ENCODE measurements at regions not wholly inside any gene's neighbourhood (a gene's known extent, or its start where the extent isn't known, plus 50 kb on each side); places are given as distances from the start of the nearest gene placed in this dataset.

DNA sequence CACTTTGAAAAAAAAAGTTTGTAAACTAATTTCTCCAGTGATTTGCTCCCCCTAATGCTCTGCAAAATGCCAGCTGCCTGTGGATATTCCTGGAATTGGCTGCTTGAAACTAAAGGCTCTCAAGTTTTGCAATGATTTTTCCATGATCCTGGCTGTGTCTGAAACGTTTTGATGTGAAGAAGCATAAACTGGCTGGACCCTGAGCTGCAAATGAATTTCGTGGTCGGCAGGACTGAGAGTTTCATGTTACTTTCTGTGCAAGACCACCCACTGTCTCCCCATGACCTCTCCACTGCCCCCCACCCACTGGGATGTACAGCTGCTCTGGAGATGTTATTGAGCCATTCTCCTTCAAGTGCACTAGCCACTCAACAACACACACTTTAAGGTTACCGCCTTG lies 171.3 kb upstream of the SSTR4 start:
- no peak for DNase-seq

DNA sequence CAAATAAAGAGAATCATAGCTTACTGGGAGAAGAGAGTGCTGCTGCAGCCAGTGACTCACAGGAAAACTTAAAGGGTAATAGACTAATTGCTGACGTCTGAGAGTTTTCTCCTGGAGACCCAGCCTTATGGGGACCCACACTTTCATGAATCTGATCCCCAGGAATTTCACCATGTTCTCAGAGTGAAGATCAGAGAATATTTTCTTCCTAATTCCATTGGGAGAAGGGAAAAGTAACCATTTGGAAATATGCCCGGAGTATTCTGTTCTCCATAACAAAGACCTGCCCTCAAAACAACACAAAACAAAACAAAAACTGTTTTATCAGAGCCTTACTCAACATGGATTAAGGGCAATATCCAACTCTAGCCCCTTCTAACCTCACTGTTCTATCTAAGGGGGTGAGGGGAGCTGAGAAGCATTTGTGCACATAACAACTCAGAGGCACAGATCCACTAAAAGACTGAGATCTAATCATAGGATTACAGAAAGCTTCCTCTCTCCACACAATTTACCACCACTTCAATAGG lies 168.2 kb upstream of the SSTR4 start:
- DNase-seq: no peak

DNA sequence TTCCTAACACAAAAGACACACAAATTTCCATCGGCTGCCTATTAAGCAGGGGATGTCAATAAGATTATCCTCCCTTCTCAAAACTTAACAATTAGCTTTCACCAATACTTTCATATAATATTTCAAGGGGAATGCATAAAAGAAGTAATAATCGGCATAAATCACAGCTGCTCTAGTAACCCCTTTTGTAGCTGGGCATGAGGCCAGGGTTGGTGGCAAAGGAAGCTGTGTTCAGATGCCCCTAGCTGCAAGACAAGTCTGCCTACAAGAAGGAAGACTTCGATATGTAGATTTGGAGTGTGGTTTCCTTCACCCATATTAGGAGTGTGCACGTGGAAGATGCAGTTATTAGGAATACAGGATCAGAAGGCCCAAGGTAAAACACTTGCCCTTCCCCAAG lies 156.9 kb upstream of the SSTR4 start:
- DNase-seq: no peak

DNA sequence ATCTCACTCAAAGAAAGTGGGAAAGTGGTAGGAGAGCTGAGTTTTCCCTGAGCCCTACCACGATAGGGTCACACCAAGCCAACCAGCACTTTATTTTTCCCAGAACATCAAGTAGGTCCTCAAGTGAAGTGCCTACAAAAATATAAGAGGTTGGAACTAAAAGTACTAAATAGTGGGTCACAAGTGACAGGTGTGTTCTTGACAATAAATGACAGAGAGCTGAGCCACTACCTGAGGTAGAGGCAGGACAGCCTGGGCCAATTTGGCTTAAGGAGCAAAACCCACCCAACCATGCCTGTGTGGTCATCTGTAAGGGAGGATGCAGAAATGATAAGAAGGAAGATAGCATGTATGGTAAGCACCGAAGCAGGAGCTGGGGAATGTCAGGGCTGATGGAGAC lies 154.8 kb upstream of the SSTR4 start:
- DNase-seq: no peak

DNA sequence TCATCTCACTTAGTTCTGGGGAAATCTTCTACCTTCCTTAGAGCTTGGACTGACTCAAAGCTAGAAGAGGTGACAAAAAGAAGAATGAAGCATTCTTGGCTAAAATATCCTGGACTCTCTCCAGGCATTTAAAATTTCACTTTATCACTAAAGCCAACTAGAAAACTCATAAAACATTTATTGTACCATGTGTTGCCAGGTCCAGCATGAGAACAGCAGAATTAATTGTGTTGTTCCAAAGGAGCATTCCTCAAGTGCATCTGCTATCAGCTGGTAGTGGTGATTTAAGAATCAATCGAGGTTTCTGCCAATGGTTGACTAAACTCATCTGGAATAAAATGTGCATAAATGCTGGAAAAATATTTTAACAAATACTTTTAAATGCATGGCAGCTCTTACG lies 147.3 kb upstream of the SSTR4 start:
- no peak for DNase-seq

DNA sequence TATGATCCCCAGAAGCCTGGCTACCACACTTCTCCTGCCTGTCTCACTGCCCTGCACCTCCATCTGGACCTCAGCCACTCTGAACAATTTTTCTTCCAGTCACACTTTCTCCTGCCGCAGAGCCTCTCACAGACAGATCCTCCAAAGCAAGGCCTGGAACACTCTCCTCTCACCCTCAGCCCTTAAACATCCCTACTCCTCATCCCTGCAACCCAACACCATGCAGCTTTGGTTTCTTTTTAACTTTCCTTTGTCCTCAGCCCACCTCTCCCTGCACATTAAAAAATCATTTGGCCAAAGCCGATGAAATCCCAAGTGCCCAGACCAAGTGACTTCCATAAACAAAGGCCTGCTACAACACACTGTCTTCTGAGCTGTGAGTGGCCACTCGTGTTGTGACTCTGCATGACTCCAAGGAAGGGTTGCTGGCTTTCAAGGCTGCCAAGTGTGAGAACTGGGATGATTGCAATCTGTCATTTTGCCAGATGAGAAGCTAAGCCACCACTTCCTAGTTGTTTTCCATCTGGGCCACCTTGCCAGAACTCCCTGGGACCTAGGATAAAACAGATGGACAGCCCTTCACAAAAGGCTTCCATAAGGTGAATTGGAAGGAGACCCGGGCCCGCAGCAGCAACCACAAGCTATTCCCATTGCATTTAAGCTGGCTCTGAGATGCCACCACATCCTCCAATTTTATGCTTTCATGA lies 144.4 kb upstream of the SSTR4 start:
- DNase-seq: no peak

DNA sequence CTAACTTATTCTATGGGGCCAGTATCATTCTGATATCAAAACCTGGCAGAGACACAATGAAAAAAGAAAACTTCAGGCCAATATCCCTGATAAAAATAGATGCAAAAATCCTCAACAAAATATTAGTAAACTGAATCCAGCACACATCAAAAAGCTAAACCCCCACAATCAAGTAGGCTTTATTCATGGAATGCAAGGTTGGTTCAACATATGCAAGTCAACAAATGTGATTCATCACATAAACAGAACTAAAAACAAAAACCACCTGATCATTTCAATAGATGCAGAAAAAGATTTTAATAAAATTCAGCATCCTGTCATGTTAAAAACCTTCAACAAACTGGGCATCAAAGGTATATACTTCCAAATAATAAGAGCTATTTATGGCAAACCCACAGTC lies 133.9 kb upstream of the SSTR4 start:
- no peak for DNase-seq

DNA sequence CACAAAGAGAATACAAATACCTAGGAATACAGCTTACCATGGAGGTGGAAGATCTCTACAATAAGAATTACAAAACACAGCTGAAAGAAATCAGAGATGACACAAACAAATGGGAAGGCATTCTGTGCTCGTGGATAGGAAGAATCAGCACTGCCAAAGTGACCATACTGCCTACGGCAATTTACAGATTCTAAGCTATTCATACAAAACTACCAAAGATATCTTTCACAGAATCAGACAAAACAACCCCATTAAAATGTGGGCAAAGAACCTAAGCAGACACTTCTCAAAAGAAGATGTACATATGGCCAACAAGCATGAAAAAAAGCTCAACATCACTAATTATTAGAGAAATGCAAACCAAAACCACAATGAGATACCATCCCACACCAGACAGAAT lies 133.2 kb upstream of the SSTR4 start:
- DNase-seq: no peak

DNA sequence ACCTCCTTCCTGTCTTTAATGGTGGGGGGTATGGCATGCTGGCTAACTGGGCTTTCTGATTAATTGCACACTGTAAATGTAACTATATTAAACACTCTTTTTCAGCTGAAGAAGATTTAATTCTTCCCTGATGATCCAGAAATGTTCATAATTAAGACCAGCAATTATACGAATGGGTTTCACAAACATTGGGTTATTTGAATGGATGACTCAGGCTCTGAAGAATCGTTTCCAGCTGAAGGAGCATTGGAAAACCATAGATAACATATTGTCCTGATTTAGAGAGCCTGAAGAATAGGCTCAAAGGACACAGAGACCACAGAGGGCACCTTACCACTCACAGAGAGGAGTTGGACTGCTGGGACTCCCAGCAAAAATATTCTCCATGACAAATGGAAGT lies 130.7 kb upstream of the SSTR4 start:
- DNase-seq: no peak

DNA sequence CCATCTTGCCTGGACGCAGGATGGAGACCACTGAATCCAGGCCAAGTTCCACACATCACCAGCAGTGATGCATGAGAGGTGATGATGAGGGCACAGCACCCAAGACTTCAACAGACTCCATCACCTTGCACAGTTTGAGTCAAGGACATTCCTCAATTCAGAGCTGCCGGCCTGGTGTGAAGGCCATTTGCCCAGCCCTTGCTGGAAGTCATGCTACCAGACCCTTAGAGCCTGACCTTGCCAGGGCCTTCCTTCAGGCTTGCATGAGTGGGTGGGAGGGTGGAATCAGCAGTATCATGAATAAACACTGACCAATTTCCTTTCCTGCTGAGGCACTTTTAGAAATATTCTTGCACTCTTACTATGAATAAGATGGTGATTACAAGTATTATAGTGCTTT lies 130.2 kb upstream of the SSTR4 start:
- DNase-seq: no peak

DNA sequence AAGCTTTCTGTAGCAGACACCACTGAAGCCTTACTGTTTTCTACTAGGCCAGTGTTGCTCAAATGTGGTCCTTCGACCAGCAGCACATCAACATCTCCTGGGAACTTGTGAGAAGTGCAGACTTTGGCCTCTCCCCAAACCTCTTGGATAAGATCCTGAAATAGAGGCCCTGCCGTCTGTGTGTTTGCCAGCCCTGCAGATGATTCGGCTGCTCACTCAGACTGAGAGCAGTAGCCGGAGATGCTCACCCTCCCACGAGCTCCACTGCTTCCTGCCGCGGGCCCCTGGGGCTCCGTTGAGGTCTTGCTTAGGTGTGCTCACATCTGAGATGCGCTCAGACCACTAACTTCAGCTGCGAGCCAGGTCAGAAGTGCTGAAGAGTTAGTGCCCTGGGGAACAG lies 129.5 kb upstream of the SSTR4 start:
- DNase-seq: no peak

DNA sequence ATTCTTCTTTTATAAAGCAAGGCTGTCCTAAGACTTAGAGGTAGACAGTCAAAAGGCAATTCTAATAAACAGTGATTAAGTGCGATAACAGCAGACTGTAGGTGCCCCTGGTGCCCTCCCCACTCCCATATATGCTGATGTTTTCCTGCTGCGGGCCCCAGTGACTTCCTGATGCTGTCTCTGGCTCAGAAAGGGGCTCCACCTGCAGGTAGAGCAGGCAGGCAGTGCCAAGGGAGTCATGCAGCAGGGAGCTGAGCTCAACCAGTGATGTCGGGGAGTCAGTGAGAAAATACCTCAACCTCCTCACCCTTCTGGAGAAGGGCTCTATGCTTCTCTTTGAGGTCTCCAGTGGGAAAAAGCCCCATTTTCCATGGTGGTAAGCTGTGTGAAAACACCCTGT lies 126.7 kb upstream of the SSTR4 start:
- no peak for DNase-seq

DNA sequence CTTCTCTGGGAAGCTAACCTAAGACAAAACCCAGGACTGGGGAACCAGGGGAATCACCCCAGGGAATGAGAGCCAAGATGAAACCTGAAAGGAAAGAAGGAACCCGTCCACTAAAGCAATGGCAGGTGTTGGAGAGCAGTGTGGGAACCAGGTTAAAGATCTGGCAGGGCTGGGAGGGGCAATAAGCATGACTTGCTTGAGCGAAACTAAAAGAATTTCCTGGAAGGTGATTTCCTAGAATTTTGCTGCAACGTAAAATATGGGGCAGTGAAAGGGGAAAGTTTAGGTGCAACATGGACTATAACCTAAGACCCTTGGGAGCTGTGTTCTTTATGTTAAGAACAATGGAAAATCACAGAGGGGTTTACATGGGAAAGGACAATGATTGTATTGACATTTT lies 126.2 kb upstream of the SSTR4 start:
- no peak for DNase-seq

DNA sequence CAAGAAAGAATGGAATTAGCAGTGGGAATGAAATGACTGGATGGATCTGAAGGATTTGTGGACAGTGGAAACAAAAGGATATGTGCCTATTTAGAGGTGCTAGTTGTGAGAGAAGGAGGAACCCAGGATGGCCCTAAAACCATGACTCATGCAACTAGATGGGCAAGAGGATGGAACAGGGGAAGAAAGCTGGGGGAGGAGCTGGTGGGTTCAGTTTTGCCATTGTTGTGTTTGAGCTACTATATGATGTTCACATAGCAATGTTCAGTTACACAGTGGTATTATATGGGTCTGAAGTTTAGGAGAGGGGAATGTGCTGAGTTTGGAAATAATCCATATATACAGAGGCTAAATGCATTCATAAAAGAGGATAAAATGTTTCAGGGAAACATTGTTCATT lies 125.7 kb upstream of the SSTR4 start:
- DNase-seq: no peak

DNA sequence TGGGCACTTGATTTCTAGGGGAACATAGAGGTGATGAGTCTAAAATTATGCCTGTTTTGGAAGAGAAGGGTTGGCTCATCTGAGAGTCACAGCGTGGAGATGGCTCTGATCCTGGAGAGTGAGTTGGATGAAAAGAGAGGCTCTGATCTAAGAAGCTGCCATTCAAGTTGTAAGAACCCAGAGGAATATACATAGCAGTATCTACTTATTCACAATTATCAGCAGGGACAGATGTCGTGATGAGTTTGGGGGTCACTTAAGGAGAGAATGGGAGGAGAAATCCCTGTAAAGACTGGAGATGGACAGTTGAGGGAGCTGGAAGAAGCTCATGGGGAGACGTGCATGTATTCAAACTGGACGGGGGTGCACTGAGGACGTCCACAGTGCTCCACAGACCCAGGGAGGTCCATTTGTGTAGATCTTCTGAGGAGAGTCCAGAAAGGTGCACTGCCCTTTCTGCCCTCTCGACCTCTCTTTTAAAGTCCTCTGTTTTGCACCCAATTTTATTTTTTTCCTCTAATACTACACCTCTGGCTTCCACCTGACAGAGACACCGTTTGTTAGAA lies 124.7 kb upstream of the SSTR4 start:
- DNase-seq: no peak

DNA sequence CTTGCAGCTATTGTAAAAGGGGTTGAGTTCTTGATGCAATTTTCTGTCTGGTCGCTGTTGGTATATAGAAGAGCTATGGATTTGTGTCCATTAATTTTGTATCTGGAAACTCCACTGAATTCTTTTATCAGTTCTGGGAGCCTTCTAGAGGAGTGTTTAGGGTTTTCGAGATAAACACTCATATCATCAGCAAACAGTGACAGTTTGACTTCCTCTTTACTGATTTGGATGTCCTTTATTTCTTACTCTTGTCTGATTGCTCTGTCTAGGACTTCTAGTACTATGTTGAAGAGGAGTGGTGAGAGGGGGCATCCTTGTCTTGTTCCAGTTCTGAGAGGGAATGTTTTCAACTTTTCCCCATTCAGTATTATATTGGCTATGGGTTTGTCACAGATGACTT lies 120.8 kb upstream of the SSTR4 start:
- no peak for DNase-seq

DNA sequence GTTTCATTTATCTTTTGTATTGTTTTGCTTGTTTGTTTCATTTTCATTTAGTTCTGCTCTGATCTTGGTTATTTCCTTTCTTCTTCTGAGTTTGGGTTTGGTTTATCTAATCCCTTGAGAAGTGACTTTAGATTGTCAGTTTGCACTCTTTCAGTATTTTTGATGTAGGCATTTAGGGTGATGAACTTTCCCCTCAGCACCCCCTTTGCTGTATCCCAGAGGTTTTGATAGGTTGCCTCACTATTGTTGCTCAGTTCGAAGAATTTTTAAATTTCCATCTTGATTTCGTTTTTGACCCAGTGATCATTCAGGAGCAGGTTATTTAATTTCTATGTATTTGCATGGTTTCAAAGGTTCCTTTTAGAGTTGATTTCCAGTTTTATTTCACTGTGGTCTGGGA lies 119.6 kb upstream of the SSTR4 start:
- no peak for DNase-seq

DNA sequence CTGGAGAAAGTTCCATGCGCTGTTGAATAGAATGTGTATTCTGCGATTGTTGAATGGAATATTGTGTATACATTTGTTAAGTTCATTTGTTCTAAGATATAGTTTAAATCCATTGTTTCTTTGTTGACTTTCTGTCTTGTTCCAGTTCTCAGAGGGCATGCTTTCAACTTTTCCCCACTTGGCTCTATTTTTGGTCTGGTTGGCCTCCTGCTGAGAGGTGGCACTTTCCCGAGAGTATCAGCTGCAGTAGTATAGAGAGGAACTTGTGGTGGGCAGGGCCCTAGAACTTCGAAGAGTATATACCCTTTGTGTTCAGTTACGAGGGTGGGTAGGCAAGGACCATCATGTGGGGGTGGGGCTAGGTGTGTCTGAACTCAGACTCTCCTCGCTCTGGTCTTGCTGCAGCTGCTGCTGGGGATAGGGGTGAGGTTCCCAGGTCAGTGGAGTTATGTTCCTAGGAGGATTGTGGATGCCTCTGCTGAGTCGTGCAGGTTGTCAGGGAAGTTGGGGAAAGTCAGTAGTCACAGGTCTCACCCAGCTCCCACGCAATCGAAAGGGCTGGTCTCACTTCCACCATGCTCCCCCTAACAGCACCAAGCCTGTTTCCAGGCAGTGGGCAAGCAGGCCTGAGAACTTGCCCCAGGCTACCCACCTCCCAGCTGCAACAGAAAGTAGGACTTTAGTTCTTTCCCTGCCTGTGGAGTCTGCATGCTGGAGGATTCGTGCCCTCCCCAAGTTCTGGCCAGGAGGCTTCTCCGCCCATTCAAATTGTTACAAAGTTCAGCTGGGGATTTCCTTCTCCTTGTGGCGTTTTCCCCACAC lies 118.9 kb upstream of the SSTR4 start:
- DNase-seq: no peak

DNA sequence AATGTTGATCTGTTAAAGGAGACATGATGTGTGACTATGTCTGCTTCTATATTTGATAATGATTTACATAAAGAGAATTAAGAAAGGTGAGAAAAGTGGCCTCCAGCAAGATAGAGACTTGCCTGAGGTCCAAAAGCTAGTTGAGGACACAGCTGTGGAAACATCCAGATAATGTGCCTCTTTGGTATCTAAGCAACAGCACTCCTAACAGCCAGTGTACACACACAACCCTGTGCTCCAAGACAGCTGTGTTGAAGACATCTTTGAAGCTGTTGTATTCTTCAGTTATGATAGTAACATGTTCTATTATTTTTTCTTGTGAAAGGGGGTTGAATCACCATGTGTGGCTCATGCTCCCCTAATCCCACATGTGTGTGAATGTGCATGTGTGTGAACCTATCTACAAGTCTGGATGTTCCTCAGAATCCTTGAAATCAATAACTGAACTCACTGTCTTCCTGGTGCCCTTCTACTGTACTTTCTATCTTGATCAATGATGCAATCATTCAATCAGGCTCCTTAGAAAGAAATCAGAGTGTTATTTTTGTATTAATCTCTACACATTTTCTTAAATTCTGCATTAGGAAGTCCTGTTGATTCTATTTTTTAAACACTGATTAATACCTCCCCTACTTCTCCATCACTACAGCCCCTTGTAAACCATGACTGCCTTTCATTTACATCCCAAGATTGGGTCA lies 116.7 kb upstream of the SSTR4 start:
- DNase-seq: no peak

DNA sequence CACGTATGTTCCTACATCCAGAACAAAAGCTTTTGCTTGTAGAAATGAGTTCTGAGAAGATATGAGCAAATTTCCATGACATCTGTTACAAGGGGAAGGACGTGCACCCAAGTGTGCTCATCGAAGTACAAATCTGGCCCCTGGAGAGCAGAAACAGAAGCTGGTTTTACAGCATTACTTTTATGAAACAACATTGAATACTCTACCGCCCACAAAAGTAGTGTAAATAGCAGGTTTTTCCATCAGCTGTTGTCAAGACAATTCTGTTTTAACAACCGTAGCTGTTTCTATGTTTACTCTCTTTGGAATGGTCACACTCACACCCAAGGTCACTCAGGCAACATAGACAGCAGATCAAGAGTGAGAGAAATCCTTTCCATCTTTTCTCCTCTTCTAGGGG lies 114.2 kb upstream of the SSTR4 start:
- DNase-seq: no peak

DNA sequence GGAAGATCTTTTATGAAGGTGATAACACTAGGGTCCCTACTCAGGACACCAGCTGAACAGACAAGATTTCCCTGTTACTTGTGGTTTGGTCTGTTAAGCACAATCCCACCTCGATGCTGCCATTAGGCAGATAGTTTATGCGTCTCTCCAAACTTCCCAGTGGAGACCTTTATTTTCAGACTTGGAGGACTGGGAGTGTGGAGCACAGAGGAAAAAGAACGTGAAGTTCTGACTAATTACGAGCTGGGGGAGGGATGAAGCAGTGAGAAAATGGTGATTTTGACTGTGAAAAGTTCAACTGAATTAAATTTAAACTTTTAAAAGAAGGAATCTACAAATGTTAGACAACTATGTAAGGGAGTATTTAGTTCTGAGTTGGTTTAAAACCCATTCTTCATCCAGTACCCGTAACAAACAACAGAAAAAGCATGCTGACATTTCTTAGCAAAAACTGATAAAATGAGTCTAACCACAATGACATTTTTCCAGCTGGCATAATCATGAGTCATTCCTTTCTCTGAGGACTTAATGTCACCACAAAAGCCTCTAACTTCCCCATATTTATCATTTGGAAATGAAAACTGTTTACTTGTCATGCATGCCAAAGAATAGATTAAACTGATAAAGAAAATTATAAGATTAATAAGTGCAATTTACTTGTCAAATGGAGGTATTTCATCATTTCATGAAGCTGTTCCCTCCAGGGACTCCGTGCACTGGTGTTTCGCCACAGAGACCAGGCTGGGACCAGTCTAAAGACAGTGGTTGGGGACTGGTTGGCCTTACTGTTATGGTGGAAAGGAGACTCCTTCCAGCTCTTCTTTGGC lies 113.3 kb upstream of the SSTR4 start:
- DNase-seq: no peak

DNA sequence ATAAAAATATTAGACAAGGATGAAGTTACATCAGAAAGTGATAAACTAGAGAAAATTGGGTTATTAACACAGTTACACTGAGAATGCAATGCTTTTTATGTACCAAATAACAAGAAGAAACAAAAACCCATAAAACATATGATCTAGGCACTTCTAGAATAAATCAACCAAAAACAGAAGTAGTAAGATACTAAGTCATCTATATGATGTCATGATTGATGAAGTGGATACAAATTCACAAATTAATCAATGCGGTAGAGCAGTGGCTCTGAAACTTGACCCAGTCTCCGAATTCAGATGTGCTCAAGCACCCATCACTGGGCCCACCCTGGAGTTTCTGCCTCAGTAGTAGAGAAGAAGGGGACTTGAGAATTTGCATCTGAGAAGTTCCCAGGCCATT lies 112.1 kb upstream of the SSTR4 start:
- DNase-seq: no peak

All from activated CD4-positive, alpha-beta T cell treated with anti-CD3 and anti-CD28 coated beads, Interleukin-2, amount 50 U/mL, for 48 hours (primary cell).